SK-N-SH treated with all-trans-retinoic acid at 6 μM for 48 hours (cell line): ENCODE measurements at regions not wholly inside any gene's neighbourhood (a gene's known extent, or its start where the extent isn't known, plus 50 kb on each side); places are given as distances from the start of the nearest gene placed in this dataset.

Source experiments
- CSDC2 ChIP-seq: fragments of 250-450 bp; sonication (Bioruptor Pico); IDR thresholded peaks from 2 replicates; pipeline ENCODE4 v1.5.0; 2020; ENCODE audit warnings: mild to moderate bottlenecking, moderate library complexity
- ESRRG ChIP-seq: fragments of 250-450 bp; sonication (Bioruptor Pico); IDR thresholded peaks from 2 replicates; pipeline ENCODE4 v1.6.1; 2021; ENCODE audit warnings: mild to moderate bottlenecking
- OSR1 ChIP-seq: fragments of 250-450 bp; sonication (Bioruptor Pico); IDR thresholded peaks from 2 replicates; pipeline ENCODE4 v1.8.0; 2022; ENCODE audit warnings: moderate library complexity, mild to moderate bottlenecking, inconsistent platforms
- TCF4 ChIP-seq: fragments of 250-450 bp; sonication (Bioruptor Pico); IDR thresholded peaks from 2 replicates; pipeline ENCODE4 v1.8.0; 2021; ENCODE audit warnings: mild to moderate bottlenecking, moderate library complexity, borderline replicate concordance
- ZNF70 ChIP-seq: fragments of 450-650 bp; formaldehyde crosslinking; IDR thresholded peaks from 2 replicates; pipeline ENCODE4 v1.5.0; 2020; ENCODE audit warnings: mild to moderate bottlenecking, moderate library complexity
- TF ChIP-seq, protein P1 (sequence below): fragments of 250-450 bp; sonication (Bioruptor Pico); IDR thresholded peaks from 2 replicates; pipeline ENCODE4 v1.8.0; 2020; ENCODE audit warnings: mild to moderate bottlenecking, moderate library complexity, borderline replicate concordance
- TF ChIP-seq, protein P2 (sequence below): fragments of 250-450 bp; sonication (Bioruptor Pico); IDR thresholded peaks from 2 replicates; pipeline ENCODE4 v1.5.1; 2020; ENCODE audit warnings: low read depth, mild to moderate bottlenecking, moderate library complexity

DNA sequence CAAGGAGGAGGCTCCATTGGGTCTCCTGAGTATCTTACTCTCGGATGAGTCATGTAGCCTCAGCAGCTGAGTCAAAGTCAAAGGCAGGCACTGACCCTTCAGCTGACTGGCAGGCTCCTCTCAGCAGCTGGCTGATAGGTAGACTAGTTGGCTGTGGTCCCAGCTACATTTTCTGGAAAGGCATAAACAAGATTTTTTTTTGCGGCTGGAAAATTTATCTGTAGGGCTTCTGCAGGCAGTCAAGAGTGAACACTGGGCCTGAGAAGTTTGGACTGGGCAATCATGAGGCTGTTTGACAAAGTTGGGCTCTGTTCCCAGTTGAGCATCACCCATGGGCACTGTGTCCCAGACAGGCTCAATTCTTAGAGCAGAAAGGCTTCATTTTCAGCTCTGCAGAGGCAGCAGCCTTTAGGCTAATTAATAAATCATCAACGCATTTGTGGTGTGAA, 796.2 kb downstream of the CCSER2 start:
- TF ChIP-seq CSDC2 (CRISPR knock-in tag) (no peak), ZNF70 (CRISPR knock-in tag) (no peak), OSR1 (no peak), TCF4 (CRISPR knock-in tag) (no peak), ESRRG (CRISPR knock-in tag) (no peak)
- TF ChIP-seq, protein P1, sequence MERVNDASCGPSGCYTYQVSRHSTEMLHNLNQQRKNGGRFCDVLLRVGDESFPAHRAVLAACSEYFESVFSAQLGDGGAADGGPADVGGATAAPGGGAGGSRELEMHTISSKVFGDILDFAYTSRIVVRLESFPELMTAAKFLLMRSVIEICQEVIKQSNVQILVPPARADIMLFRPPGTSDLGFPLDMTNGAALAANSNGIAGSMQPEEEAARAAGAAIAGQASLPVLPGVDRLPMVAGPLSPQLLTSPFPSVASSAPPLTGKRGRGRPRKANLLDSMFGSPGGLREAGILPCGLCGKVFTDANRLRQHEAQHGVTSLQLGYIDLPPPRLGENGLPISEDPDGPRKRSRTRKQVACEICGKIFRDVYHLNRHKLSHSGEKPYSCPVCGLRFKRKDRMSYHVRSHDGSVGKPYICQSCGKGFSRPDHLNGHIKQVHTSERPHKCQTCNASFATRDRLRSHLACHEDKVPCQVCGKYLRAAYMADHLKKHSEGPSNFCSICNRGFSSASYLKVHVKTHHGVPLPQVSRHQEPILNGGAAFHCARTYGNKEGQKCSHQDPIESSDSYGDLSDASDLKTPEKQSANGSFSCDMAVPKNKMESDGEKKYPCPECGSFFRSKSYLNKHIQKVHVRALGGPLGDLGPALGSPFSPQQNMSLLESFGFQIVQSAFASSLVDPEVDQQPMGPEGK (CRISPR knock-in tag) = no peak
- TF ChIP-seq, protein P2, sequence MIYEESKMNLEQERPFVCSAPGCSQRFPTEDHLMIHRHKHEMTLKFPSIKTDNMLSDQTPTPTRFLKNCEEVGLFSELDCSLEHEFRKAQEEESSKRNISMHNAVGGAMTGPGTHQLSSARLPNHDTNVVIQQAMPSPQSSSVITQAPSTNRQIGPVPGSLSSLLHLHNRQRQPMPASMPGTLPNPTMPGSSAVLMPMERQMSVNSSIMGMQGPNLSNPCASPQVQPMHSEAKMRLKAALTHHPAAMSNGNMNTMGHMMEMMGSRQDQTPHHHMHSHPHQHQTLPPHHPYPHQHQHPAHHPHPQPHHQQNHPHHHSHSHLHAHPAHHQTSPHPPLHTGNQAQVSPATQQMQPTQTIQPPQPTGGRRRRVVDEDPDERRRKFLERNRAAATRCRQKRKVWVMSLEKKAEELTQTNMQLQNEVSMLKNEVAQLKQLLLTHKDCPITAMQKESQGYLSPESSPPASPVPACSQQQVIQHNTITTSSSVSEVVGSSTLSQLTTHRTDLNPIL (CRISPR knock-in tag) = no peak
